CD4-positive, alpha-beta T cell (primary cell): ENCODE measurements at regions not wholly inside any gene's neighbourhood (a gene's known extent, or its start where the extent isn't known, plus 50 kb on each side); places are given as distances from the start of the nearest gene placed in this dataset.

Source experiments
- ATAC-seq: fragments of 200-7000 bp; cut with Tn5 transposase; one replicate; pipeline ENCODE4 v1.10.0; 2022; ENCODE audit warnings: mild to moderate bottlenecking; ENCODE audit not compliant: poor library complexity
- CTCF ChIA-PET: fragments of 350-600 bp; sonication (Branson Sonifier 250); formaldehyde crosslinking; loops from one replicate; lab custom pipeline; 2021; ENCODE audit warnings: antibody characterized with exemption, inconsistent platforms; lab: Charles Lee
- POLR2A ChIA-PET: fragments of 350-600 bp; sonication (Branson Sonifier 250); formaldehyde crosslinking; loops from one replicate; lab custom pipeline; 2021; ENCODE audit warnings: antibody characterized with exemption, inconsistent platforms; lab: Charles Lee
- DNase-seq, 14 experiments: peaks; one replicate each; pipeline ENCODE4 v3.0.0-alpha.2; 2013 to 2020; ENCODE audit warnings: mixed read lengths in 2 of 14
- H3K27ac ChIP-seq, 2 donors: one replicate each; pipeline versions ENCODE4 v1.5.1 to v1.7.0; 2013; ENCODE audit warnings: low read length in 2 of 2, low read depth in 1 of 2, mild to moderate bottlenecking in 1 of 2
- H3K27me3 ChIP-seq, 2 experiments: 1 replicate in 1 of 2; 2 replicates in 1 of 2; pipeline versions ENCODE4 v1.6.1 to v1.7.0; 2013; ENCODE audit warnings: low read length in 2 of 2, control low read depth in 1 of 2, mild to moderate bottlenecking in 1 of 2, moderate library complexity in 1 of 2; ENCODE audit not compliant: insufficient read depth in 2 of 2, control insufficient read depth in 1 of 2
- H3K36me3 ChIP-seq: one replicate; pipeline ENCODE4 v1.6.1; 2013; ENCODE audit warnings: low read length, control low read depth; ENCODE audit not compliant: insufficient read depth
- H3K4me1 ChIP-seq: one replicate; pipeline ENCODE4 v1.6.1; 2013; ENCODE audit warnings: low read length, control low read depth; ENCODE audit not compliant: insufficient read depth
- H3K4me3 ChIP-seq: one replicate; pipeline ENCODE4 v1.5.1; 2013; ENCODE audit warnings: mild to moderate bottlenecking, low read length, moderate library complexity
- H3K9me3 ChIP-seq, 2 experiments: 1 replicate in 1 of 2; 2 replicates in 1 of 2; pipeline versions ENCODE4 v1.6.1 to v1.7.0; 2013; ENCODE audit warnings: low read length in 2 of 2, mild to moderate bottlenecking in 2 of 2, control low read depth in 1 of 2, moderate library complexity in 1 of 2; ENCODE audit not compliant: control insufficient read depth in 1 of 2, insufficient read depth in 1 of 2
- H3K27ac Mint-ChIP-seq: one replicate; pipeline ENCODE4 v1.8.0; 2020; ENCODE audit warnings: mixed read lengths
- H3K27me3 Mint-ChIP-seq: one replicate; pipeline ENCODE4 v1.8.0; 2021; ENCODE audit warnings: mixed read lengths
- H3K36me3 Mint-ChIP-seq: one replicate; pipeline ENCODE4 v1.8.0; 2021; ENCODE audit warnings: low read depth, mixed read lengths
- H3K4me1 Mint-ChIP-seq: one replicate; pipeline ENCODE4 v1.8.0; 2021; ENCODE audit warnings: low read depth, mixed read lengths
- H3K4me3 Mint-ChIP-seq: one replicate; pipeline ENCODE4 v1.8.0; 2020; ENCODE audit warnings: mild to moderate bottlenecking, mixed read lengths
- H3K9me3 Mint-ChIP-seq: one replicate; pipeline ENCODE4 v1.8.0; 2020; ENCODE audit warnings: mixed read lengths
- CTCF ChIP-seq: fragments of 200-600 bp; IDR thresholded peaks from one replicate; pipeline ENCODE4 v1.8.0; 2022; ENCODE audit warnings: antibody characterized with exemption, mild to moderate bottlenecking
- intact Hi-C, 2 experiments: fragments of 100-400 bp; cut with DNase I in 1 of 2; cut with micrococcal nuclease in 1 of 2; formaldehyde crosslinking; loops; one replicate each; pipeline versions ENCODE4 v1.15.1 to v1.9.0; 2023 to 2025; cut with DNase I, micrococcal nuclease

DNA sequence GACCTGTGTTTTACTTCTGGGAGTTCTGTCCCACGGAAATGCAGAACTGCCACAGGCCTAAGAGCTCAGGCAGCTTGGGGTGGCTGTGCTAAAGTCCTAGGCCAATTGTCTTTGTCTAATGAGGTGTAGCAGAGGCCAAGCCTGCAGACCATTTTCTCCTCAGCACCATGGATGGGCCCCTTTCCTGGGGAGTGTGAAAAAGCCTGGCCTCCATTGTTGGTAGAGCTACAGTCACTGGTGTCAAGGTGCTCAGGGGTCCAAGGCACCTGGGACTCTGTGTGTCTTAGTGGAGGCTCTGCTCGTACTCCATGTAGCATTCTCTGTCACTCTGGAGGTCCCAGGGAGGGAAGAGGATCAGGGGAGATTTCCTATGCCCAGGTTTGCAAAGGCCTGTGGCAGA, 329.6 kb downstream of the SLITRK5 start:
- Histone ChIP-seq H3K27ac (no peak overlapping the region), H3K9me3 (peaks cover 0 to 14% of the 10 kb centered on the region in 2 experiments), H3K4me3 (no peak overlapping the region), H3K27me3 (no peaks in the 10 kb centered on the region), H3K4me1 (no peaks in the 10 kb centered on the region), H3K36me3 (no peaks in the 10 kb centered on the region)
- H3K9me3 Mint-ChIP-seq: no peaks in the 10 kb centered on the region
- DNase-seq (no peak), ATAC-seq (no peak)
- no peaks in the 10 kb centered on the region for H3K4me1 Mint-ChIP-seq
- TF ChIP-seq CTCF: no peak
- POLR2A ChIA-PET: no interaction called here
- no peaks in the 10 kb centered on the region for H3K36me3 Mint-ChIP-seq
- no peak overlapping the region for H3K27ac Mint-ChIP-seq
- H3K4me3 Mint-ChIP-seq: no peak overlapping the region
- CTCF ChIA-PET: no interaction called here
- no peaks in the 10 kb centered on the region for H3K27me3 Mint-ChIP-seq
- intact Hi-C loops: loop anchor here in 1 of 2 experiments (10.0 kb wide), 1 partner anchor 1064 kb away; no protein-coding TSS in a partner anchor

- H3K9me3 ChIP-seq: peaks cover 0 to 8% of the 10 kb centered on the region in 2 experiments
- CTCF ChIA-PET: no interaction called here
- POLR2A ChIA-PET: no interaction called here
- no peak for TF ChIP-seq CTCF
- H3K27me3 ChIP-seq: no peaks in the 10 kb centered on the region
- H3K27ac ChIP-seq: no peak overlapping the region
- ATAC-seq (no peak), DNase-seq (no peak)
- intact Hi-C loops: loop anchor here (5.0 to 10.0 kb wide), 2 partner anchors 1060 to 1062 kb away; no protein-coding TSS in a partner anchor
- H3K4me3 ChIP-seq: no peak overlapping the region
- Mint-ChIP-seq H3K9me3 (no peaks in the 10 kb centered on the region), H3K4me1 (no peaks in the 10 kb centered on the region), H3K36me3 (no peaks in the 10 kb centered on the region), H3K27ac (no peak overlapping the region), H3K4me3 (no peak overlapping the region), H3K27me3 (no peaks in the 10 kb centered on the region)
- no peaks in the 10 kb centered on the region for H3K36me3 ChIP-seq
- no peaks in the 10 kb centered on the region for H3K4me1 ChIP-seq
These were observed 334.0 kb downstream of the SLITRK5 start for GRCh38 chr13:88005188-88005587.

- Histone ChIP-seq H3K36me3 (no peaks in the 10 kb centered on the region), H3K4me1 (no peaks in the 10 kb centered on the region), H3K27me3 (no peaks in the 10 kb centered on the region), H3K9me3 (peaks cover 0 to 17% of the 10 kb centered on the region in 2 experiments), H3K27ac (no peak overlapping the region), H3K4me3 (no peak overlapping the region)
- POLR2A ChIA-PET: no interaction called here
- H3K4me3 Mint-ChIP-seq: no peak overlapping the region
- no peak for TF ChIP-seq CTCF
- no peaks in the 10 kb centered on the region for H3K9me3 Mint-ChIP-seq
- no peaks in the 10 kb centered on the region for H3K4me1 Mint-ChIP-seq
- H3K36me3 Mint-ChIP-seq: no peaks in the 10 kb centered on the region
- intact Hi-C loops: no loop called here
- ATAC-seq: no peak
- no peak overlapping the region for H3K27ac Mint-ChIP-seq
- H3K27me3 Mint-ChIP-seq: no peaks in the 10 kb centered on the region
- DNase-seq: no peak
- CTCF ChIA-PET: no interaction called here
These were observed 343.4 kb downstream of the SLITRK5 start for GRCh38 chr13:88014527-88014926.
